Peyer's patch (tissue), 4 donors: ENCODE measurements at regions not wholly inside any gene's neighbourhood (a gene's known extent, or its start where the extent isn't known, plus 50 kb on each side); places are given as distances from the start of the nearest gene placed in this dataset.

Experiments
- DNase-seq, 3 donors: peaks; one replicate each; pipeline ENCODE4 v3.0.0-alpha.2; 2017 to 2019
- H3K27ac ChIP-seq, 4 donors: fragments of 200-600 bp; sonication (generic); one replicate each; pipeline ENCODE4 v1.5.1; 2016 to 2019
- H3K27me3 ChIP-seq, 2 donors: fragments of 200-600 bp; sonication (generic); one replicate each; pipeline ENCODE4 v1.5.1; 2019
- H3K36me3 ChIP-seq, 3 donors: fragments of 200-600 bp; sonication (generic); one replicate each; pipeline ENCODE4 v1.5.1; 2016 to 2019
- H3K4me1 ChIP-seq, 4 donors: fragments of 200-600 bp; sonication (generic); one replicate each; pipeline ENCODE4 v1.5.1; 2016 to 2019
- H3K4me3 ChIP-seq, 4 donors: fragments of 200-600 bp; sonication (generic); 1 replicate in 3 of 4; 2 replicates in 1 of 4; pipeline ENCODE4 v1.5.1; 2016 to 2019; ENCODE audit warnings: mild to moderate bottlenecking in 1 of 4
- H3K9me3 ChIP-seq, 4 donors: fragments of 200-600 bp; sonication (generic); one replicate each; pipeline ENCODE4 v1.5.1; 2016 to 2019; ENCODE audit warnings: mild to moderate bottlenecking in 1 of 4
- CTCF ChIP-seq, 6 experiments: fragments of 450-650 bp in 4 of 6; fragments of 200-600 bp in 2 of 6; sonication (generic) in 1 of 6; IDR thresholded peaks; one replicate each; pipeline ENCODE4 v1.5.1; 2017 to 2019; ENCODE audit warnings: antibody characterized with exemption in 6 of 6, mild to moderate bottlenecking in 3 of 6, moderate library complexity in 1 of 6
- POLR2A ChIP-seq, 2 donors: fragments of 450-650 bp; IDR thresholded peaks; one replicate each; pipeline ENCODE4 v1.5.1; 2017; ENCODE audit warnings: antibody characterized with exemption in 2 of 2, mild to moderate bottlenecking in 2 of 2, moderate library complexity in 2 of 2

DNA sequence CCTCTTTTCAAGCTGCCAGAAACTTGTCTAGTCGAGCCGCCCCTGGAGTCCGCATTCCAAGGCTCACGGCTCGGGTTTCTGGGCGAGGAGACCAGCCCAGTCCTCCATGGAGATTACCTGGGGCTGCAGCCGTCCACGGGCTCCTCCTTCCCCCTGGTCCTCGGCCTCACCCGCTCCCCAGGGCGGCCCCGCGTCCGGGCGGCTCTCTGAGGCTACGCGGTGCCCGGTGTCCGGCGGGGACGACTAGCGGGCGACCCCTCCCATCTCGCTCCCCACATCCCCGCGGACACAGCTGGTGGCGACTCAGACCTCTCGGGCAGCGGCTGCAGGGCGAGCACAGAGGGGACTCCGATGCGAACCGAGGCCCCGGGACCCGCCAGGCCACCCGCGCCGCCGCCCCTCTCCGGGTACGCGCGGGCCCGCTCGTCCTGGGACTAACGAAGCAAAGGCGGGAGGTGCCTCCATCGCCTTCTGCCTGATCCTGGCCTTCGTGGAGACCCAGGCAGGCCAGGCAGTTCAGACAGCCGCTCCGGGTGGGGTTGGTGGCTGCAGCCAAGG lies 159.4 kb downstream of the TRAM1L1 start:
- Histone ChIP-seq H3K27me3 (no peaks in the 10 kb centered on the region), H3K36me3 (no peaks in the 10 kb centered on the region), H3K4me3 (no peak overlapping the region), H3K27ac (no peak overlapping the region), H3K9me3 (no peaks in the 10 kb centered on the region), H3K4me1 (no peaks in the 10 kb centered on the region)
- DNase-seq: no peak
- no peak for TF ChIP-seq CTCF (IDR thresholded peaks at IDR 0.05)
- no peak for TF ChIP-seq POLR2A (IDR thresholded peaks at IDR 0.05)

GRCh38 chr4:116923389-116923788 lies 162.0 kb downstream of the TRAM1L1 start:
- Histone ChIP-seq H3K9me3 (peaks cover 0 to 3% (median 0%) of the 10 kb centered on the region in 4 donors), H3K4me3 (no peak overlapping the region), H3K27ac (no peak overlapping the region), H3K36me3 (no peaks in the 10 kb centered on the region), H3K27me3 (no peaks in the 10 kb centered on the region), H3K4me1 (no peaks in the 10 kb centered on the region)
- TF ChIP-seq POLR2A (IDR thresholded peaks at IDR 0.05): no peak
- TF ChIP-seq CTCF (IDR thresholded peaks at IDR 0.05): no peak
- no peak for DNase-seq

- Histone ChIP-seq H3K36me3 (no peaks in the 10 kb centered on the region), H3K27ac (no peak overlapping the region), H3K27me3 (no peaks in the 10 kb centered on the region), H3K4me1 (no peaks in the 10 kb centered on the region), H3K9me3 (no peaks in the 10 kb centered on the region), H3K4me3 (no peak overlapping the region)
- no peak for DNase-seq
- TF ChIP-seq CTCF (IDR thresholded peaks at IDR 0.05) (no peak), POLR2A (IDR thresholded peaks at IDR 0.05) (no peak)
Measured at GRCh38 chr4:116913451-116913850, 171.9 kb downstream of the TRAM1L1 start.

DNA sequence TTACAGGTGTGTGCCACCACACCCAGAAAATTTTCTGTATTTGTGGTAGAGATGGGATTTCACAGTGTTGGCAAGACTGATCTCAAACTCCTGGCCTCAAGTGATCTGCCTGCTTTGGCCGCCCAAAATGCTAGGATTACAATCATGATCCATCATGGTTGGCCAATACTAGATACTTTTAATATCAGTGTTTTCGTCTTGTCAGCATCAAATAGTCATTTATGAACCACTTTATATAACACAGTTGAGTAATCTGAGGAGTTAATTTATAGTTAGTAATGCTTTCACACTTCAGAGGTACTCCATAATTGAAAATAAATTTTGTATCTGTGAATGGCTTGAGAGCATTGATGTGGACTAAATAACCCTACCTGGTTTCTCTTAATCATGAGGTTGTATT lies 178.6 kb downstream of the TRAM1L1 start:
- Histone ChIP-seq H3K36me3 (no peaks in the 10 kb centered on the region), H3K27me3 (no peaks in the 10 kb centered on the region), H3K4me3 (no peak overlapping the region), H3K9me3 (no peaks in the 10 kb centered on the region), H3K27ac (no peak overlapping the region), H3K4me1 (no peaks in the 10 kb centered on the region)
- DNase-seq: no peak
- no peak for TF ChIP-seq POLR2A (IDR thresholded peaks at IDR 0.05)
- no peak for TF ChIP-seq CTCF (IDR thresholded peaks at IDR 0.05)

GRCh38 chr4:116899561-116899960 lies 185.8 kb downstream of the TRAM1L1 start:
- no peak for DNase-seq
- Histone ChIP-seq H3K4me3 (no peak overlapping the region), H3K27me3 (no peaks in the 10 kb centered on the region), H3K27ac (no peak overlapping the region), H3K4me1 (no peaks in the 10 kb centered on the region), H3K9me3 (no peaks in the 10 kb centered on the region), H3K36me3 (no peaks in the 10 kb centered on the region)
- TF ChIP-seq CTCF (IDR thresholded peaks at IDR 0.05) (no peak), POLR2A (IDR thresholded peaks at IDR 0.05) (no peak)

GRCh38 chr4:116885579-116885978 lies 199.8 kb downstream of the TRAM1L1 start:
- no peaks in the 10 kb centered on the region for H3K4me1 ChIP-seq

More at GRCh38 chr4:116885579-116885978, 199.8 kb downstream of the TRAM1L1 start:
- H3K27me3 ChIP-seq: no peaks in the 10 kb centered on the region
- H3K27ac ChIP-seq: no peak overlapping the region
- H3K4me3 ChIP-seq: no peak overlapping the region
- no peak for TF ChIP-seq POLR2A (IDR thresholded peaks at IDR 0.05)
- no peak for TF ChIP-seq CTCF (IDR thresholded peaks at IDR 0.05)
- no peaks in the 10 kb centered on the region for H3K36me3 ChIP-seq
- no peaks in the 10 kb centered on the region for H3K9me3 ChIP-seq
- no peak for DNase-seq
